IMR-90 (cell line): ENCODE measurements at regions not wholly inside any gene's neighbourhood (a gene's known extent, or its start where the extent isn't known, plus 50 kb on each side); places are given as distances from the start of the nearest gene placed in this dataset.

Experiments
- ATAC-seq: fragments of 200-7000 bp; cut with Tn5 transposase; 2 replicates; pipeline ENCODE4 v1.9.1; 2020; ENCODE audit warnings: low read depth, mild to moderate bottlenecking, moderate library complexity
- BruUV-seq: library from RNA; stranded (reverse); fragments of 400-500 nt; replicated peaks from 2 replicates; lab custom pipeline; 2021; lab: Mats Ljungman, UMichigan
- CTCF ChIA-PET: fragments of 300-600 bp; formaldehyde crosslinking; extraction: SDS; loops from one replicate; lab custom pipeline; 2021; ENCODE audit warnings: antibody characterized with exemption; lab: Yijun Ruan, JAX
- POLR2A ChIA-PET: fragments of 300-600 bp; sonication (Branson Sonifier 250); formaldehyde crosslinking; loops from one replicate; lab custom pipeline; 2022; ENCODE audit warnings: antibody characterized with exemption; ENCODE audit not compliant: unreplicated experiment; lab: Charles Lee
- DNase-seq: peaks from one replicate; pipeline ENCODE4 v3.0.0; 2013
- H2AFZ ChIP-seq: replicated peaks from 2 replicates; pipeline ENCODE3; 2013; ENCODE audit warnings: low read length, mild to moderate bottlenecking; ENCODE audit not compliant: poor library complexity
- H2AK5ac ChIP-seq: 2 replicates; pipeline ENCODE4 v1.6.1; 2013; ENCODE audit warnings: low read depth, low read length, inconsistent platforms
- H2AK9ac ChIP-seq: replicated peaks from 2 replicates; pipeline ENCODE3; 2013; ENCODE audit warnings: mild to moderate bottlenecking, low read depth, low read length, moderate library complexity; ENCODE audit not compliant: poor library complexity
- H2BK120ac ChIP-seq: 2 replicates; pipeline ENCODE4 v1.6.1; 2013; ENCODE audit warnings: low read depth, low read length, inconsistent platforms
- H2BK15ac ChIP-seq: 3 replicates; pipeline ENCODE4 v1.6.1; 2013; ENCODE audit warnings: low read depth, low read length, inconsistent platforms
- H2BK20ac ChIP-seq: 2 replicates; pipeline ENCODE4 v1.6.1; 2013; ENCODE audit warnings: low read depth, mild to moderate bottlenecking, inconsistent platforms, low read length, moderate library complexity
- H2BK5ac ChIP-seq: 2 replicates; pipeline ENCODE4 v1.6.1; 2013; ENCODE audit warnings: mild to moderate bottlenecking, low read depth, low read length, inconsistent platforms; ENCODE audit not compliant: poor library complexity, severe bottlenecking
- H3K14ac ChIP-seq: replicated peaks from 2 replicates; pipeline ENCODE4 v1.6.1; 2013; ENCODE audit warnings: low read depth, low read length, inconsistent platforms
- H3K18ac ChIP-seq: 2 replicates; pipeline ENCODE4 v1.6.1; 2013; ENCODE audit warnings: low read depth, low read length, control low read depth
- H3K23ac ChIP-seq: 2 replicates; pipeline ENCODE4 v1.6.1; 2013; ENCODE audit warnings: low read depth, low read length, inconsistent platforms
- H3K27ac ChIP-seq: 2 replicates; pipeline ENCODE4 v1.5.1; 2013; ENCODE audit warnings: mild to moderate bottlenecking, control low read depth, low read length; ENCODE audit not compliant: insufficient read depth
- H3K27me3 ChIP-seq: 2 replicates; pipeline ENCODE4 v1.6.1; 2013; ENCODE audit warnings: low read length; ENCODE audit not compliant: control insufficient read depth, insufficient read depth
- H3K36me3 ChIP-seq: 2 replicates; pipeline ENCODE4 v1.6.1; 2013; ENCODE audit warnings: low read length, mixed read lengths; ENCODE audit not compliant: control insufficient read depth, insufficient read depth
- H3K4ac ChIP-seq: 2 replicates; pipeline ENCODE4 v1.6.1; 2013; ENCODE audit warnings: low read depth, low read length, inconsistent platforms
- H3K4me1 ChIP-seq: 2 replicates; pipeline ENCODE4 v1.6.1; 2013; ENCODE audit warnings: low read length, mixed read lengths; ENCODE audit not compliant: control insufficient read depth, insufficient read depth
- H3K4me2 ChIP-seq: 2 replicates; pipeline ENCODE4 v1.6.1; 2013; ENCODE audit warnings: low read depth, mild to moderate bottlenecking, control low read depth, low read length, moderate library complexity
- H3K4me3 ChIP-seq: 2 replicates; pipeline ENCODE4 v1.5.1; 2013; ENCODE audit warnings: low read depth, mild to moderate bottlenecking, control low read depth, low read length, moderate library complexity; ENCODE audit not compliant: insufficient read depth
- H3K56ac ChIP-seq: 2 replicates; pipeline ENCODE4 v1.6.1; 2013; ENCODE audit warnings: low read length, inconsistent platforms; ENCODE audit not compliant: insufficient read depth; ENCODE audit errors: extremely low read depth
- H3K79me1 ChIP-seq, 2 experiments: 2 replicates each; pipeline ENCODE4 v1.6.1; 2013; ENCODE audit warnings: low read length in 2 of 2, inconsistent platforms in 1 of 2, low read depth in 1 of 2
- H3K9ac ChIP-seq: 2 replicates; pipeline ENCODE4 v1.6.1; 2013; ENCODE audit warnings: low read depth, low read length, control low read depth
- H3K9me1 ChIP-seq: 2 replicates; pipeline ENCODE4 v1.6.1; 2013; ENCODE audit warnings: low read length, inconsistent platforms; ENCODE audit not compliant: insufficient read depth
- H3K9me3 ChIP-seq: 2 replicates; pipeline ENCODE4 v1.6.1; 2013; ENCODE audit warnings: low read length; ENCODE audit not compliant: control insufficient read depth, insufficient read depth
- H4K20me1 ChIP-seq: 2 replicates; pipeline ENCODE4 v1.6.1; 2013; ENCODE audit warnings: low read length, inconsistent platforms; ENCODE audit not compliant: insufficient read depth
- H4K5ac ChIP-seq: 2 replicates; pipeline ENCODE4 v1.6.1; 2013; ENCODE audit warnings: mild to moderate bottlenecking, low read depth, low read length, control low read depth
- H4K8ac ChIP-seq, 2 experiments: 2 replicates each; pipeline ENCODE4 v1.6.1; 2013; ENCODE audit warnings: low read depth in 2 of 2, low read length in 2 of 2, control low read depth in 1 of 2, inconsistent platforms in 1 of 2
- H4K91ac ChIP-seq: 2 replicates; pipeline ENCODE4 v1.6.1; 2013; ENCODE audit warnings: low read depth, low read length, inconsistent platforms; ENCODE audit not compliant: insufficient read depth
- CEBPB ChIP-seq: IDR thresholded peaks from 2 replicates; pipeline ENCODE4 v1.6.1; 2012; ENCODE audit warnings: low read depth, low read length, improper control_type of control experiment
- CHD1 ChIP-seq: IDR thresholded peaks from 2 replicates; pipeline ENCODE4 v1.6.1; 2012; ENCODE audit warnings: low read depth, low read length, improper control_type of control experiment
- FOS ChIP-seq: fragments of 150-350 bp; IDR thresholded peaks from 2 replicates; pipeline ENCODE4 v1.6.1; 2016; ENCODE audit warnings: low read depth, low read length
- MAFK ChIP-seq: IDR thresholded peaks from 2 replicates; pipeline ENCODE4 v1.6.1; 2012; ENCODE audit warnings: low read depth, low read length, improper control_type of control experiment
- MAZ ChIP-seq: IDR thresholded peaks from 2 replicates; pipeline ENCODE4 v1.6.1; 2012; ENCODE audit warnings: low read depth, mild to moderate bottlenecking, low read length, improper control_type of control experiment, moderate library complexity, borderline replicate concordance
- MXI1 ChIP-seq: IDR thresholded peaks from 2 replicates; pipeline ENCODE4 v1.6.1; 2012; ENCODE audit warnings: low read depth, mild to moderate bottlenecking, low read length, moderate library complexity, borderline replicate concordance
- NFE2L2 ChIP-seq: fragments of 150-350 bp; IDR thresholded peaks from 2 replicates; pipeline ENCODE4 v1.6.1; 2016; ENCODE audit warnings: low read depth, mild to moderate bottlenecking, low read length
- POLR2A ChIP-seq: IDR thresholded peaks from 2 replicates; pipeline ENCODE4 v1.6.1; 2012; ENCODE audit warnings: mild to moderate bottlenecking, low read depth, low read length
- RAD21 ChIP-seq: IDR thresholded peaks from 2 replicates; pipeline ENCODE4 v1.6.1; 2012; ENCODE audit warnings: low read length, improper control_type of control experiment
- RCOR1 ChIP-seq: IDR thresholded peaks from 2 replicates; pipeline ENCODE4 v1.6.1; 2012; ENCODE audit warnings: mild to moderate bottlenecking, low read length, improper control_type of control experiment; ENCODE audit not compliant: insufficient replicate concordance
- RFX5 ChIP-seq: IDR thresholded peaks from 2 replicates; pipeline ENCODE4 v1.8.0; 2012; ENCODE audit warnings: low read depth, mild to moderate bottlenecking, low read length, moderate library complexity
- SMC3 ChIP-seq: fragments of 150-350 bp; IDR thresholded peaks from 2 replicates; pipeline ENCODE4 v1.6.1; 2016; ENCODE audit warnings: low read depth, mild to moderate bottlenecking, antibody characterized with exemption, low read length, moderate library complexity
- WGBS, 2 experiments: methylation state at CpG; one replicate each; pipeline versions ENCODE4 v1.1.5 to v1.1.7; 2013; ENCODE audit warnings: missing lambda C conversion rate in 2 of 2; ENCODE audit not compliant: insufficient read length in 1 of 2; ENCODE audit errors: extremely low coverage in 2 of 2; 5-methylcytosine and 5-hydroxymethylcytosine counted together
- dilution Hi-C: fragments of 300-500 bp; cut with HindIII; formaldehyde crosslinking; loops from one replicate; pipeline ENCODE4 v1.14.3; 2018; ENCODE audit warnings: low sequenced_read_pairs; ENCODE audit not compliant: unreplicated experiment
- in situ Hi-C: fragments of 300-500 bp; cut with MboI; formaldehyde crosslinking; loops from 3 replicates; pipeline ENCODE4 v1.14.3; 2019; ENCODE audit warnings: low sequenced_read_pairs, inconsistent platforms, mixed read lengths
- intact Hi-C: fragments of 100-400 bp; cut with micrococcal nuclease; formaldehyde crosslinking; loops from 2 replicates; pipeline ENCODE4 v1.10.0; 2022
- TF ChIP-seq, protein P1 (sequence below): conservative IDR thresholded peaks from 2 replicates; pipeline ENCODE4 v1.5.1; 2012; ENCODE audit warnings: mild to moderate bottlenecking, low read depth, low read length, improper control_type of control experiment

DNA sequence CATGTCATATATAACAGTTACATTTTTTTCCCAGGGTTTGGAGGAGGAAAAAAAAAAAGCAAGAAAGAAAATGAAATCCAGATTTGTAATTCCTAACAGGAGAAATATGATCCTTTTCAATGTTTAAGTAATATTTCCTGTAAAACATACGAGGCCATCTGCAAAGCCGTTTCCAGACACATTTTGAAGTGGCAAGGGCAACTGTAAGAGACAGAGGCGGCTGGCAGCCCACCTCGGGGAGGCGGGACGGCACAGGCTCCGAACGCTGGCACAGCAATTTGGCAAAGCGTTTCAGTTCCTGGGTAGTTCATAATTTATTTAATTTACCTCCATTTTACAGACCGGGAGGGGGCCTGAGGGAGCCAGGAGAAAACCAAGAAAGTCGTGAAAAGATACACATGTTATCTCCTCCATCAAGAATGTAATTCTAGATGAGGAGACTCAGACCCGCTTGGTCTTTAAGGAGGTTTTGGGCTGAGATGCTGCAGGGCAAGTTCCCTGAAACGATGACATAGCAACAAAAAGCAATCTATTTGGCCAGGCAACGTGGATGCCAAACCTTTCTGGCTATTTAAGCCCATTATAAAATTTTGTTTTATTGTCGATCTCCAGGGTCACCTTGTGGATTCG lies 448.5 kb upstream of the MKI67 start:
- Histone ChIP-seq H2BK5ac (no peak overlapping the region), H4K91ac (no peak overlapping the region), H3K4me3 (no peak overlapping the region), H2AK5ac (no peak overlapping the region), H4K5ac (no peak overlapping the region), H4K20me1 (no peaks in the 10 kb centered on the region), H2BK120ac (no peak overlapping the region), H2AFZ (no peak overlapping the region), H4K8ac (no peak overlapping the region), H3K9me3 (peaks cover 44% of the 10 kb centered on the region), H3K56ac (no peak overlapping the region), H2BK20ac (no peak overlapping the region), H3K14ac (no peak overlapping the region), H3K27me3 (no peaks in the 10 kb centered on the region), H3K4ac (no peak overlapping the region), H2BK15ac (no peak overlapping the region), H3K9ac (no peak overlapping the region), H3K4me1 (no peaks in the 10 kb centered on the region), H3K36me3 (no peaks in the 10 kb centered on the region), H3K18ac (no peak overlapping the region), H2AK9ac (no peak overlapping the region), H3K79me1 (no peaks in the 10 kb centered on the region), H3K4me2 (no peak overlapping the region), H3K27ac (no peak overlapping the region), H3K23ac (no peak overlapping the region), H3K9me1 (no peaks in the 10 kb centered on the region)
- ChIA-PET CTCF (no interaction called here), POLR2A (no interaction called here)
- DNase-seq (no peak), ATAC-seq (no peak)
- dilution Hi-C loops: no loop called here
- intact Hi-C loops: no loop called here
- WGBS, 2 experiments: no CpG with 5 or more reads among the region's 16 CpGs
- no TSS peak for BruUV-seq
- in situ Hi-C loops: no loop called here
- TF ChIP-seq RFX5: no peak
- TF ChIP-seq, protein P1, sequence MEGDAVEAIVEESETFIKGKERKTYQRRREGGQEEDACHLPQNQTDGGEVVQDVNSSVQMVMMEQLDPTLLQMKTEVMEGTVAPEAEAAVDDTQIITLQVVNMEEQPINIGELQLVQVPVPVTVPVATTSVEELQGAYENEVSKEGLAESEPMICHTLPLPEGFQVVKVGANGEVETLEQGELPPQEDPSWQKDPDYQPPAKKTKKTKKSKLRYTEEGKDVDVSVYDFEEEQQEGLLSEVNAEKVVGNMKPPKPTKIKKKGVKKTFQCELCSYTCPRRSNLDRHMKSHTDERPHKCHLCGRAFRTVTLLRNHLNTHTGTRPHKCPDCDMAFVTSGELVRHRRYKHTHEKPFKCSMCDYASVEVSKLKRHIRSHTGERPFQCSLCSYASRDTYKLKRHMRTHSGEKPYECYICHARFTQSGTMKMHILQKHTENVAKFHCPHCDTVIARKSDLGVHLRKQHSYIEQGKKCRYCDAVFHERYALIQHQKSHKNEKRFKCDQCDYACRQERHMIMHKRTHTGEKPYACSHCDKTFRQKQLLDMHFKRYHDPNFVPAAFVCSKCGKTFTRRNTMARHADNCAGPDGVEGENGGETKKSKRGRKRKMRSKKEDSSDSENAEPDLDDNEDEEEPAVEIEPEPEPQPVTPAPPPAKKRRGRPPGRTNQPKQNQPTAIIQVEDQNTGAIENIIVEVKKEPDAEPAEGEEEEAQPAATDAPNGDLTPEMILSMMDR: no peak
- no peak for TF ChIP-seq RCOR1
- TF ChIP-seq CHD1: no peak
- TF ChIP-seq MAZ: no peak
- TF ChIP-seq POLR2A: no peak
- TF ChIP-seq RAD21: no peak
- TF ChIP-seq SMC3: no peak
- no peak for TF ChIP-seq FOS
- TF ChIP-seq MAFK: no peak
- no peak for TF ChIP-seq CEBPB
- no peak for TF ChIP-seq NFE2L2
- no peak for TF ChIP-seq MXI1
